B cell (primary cell): ENCODE measurements at regions not wholly inside any gene's neighbourhood (a gene's known extent, or its start where the extent isn't known, plus 50 kb on each side); places are given as distances from the start of the nearest gene placed in this dataset.

Source experiments
- ATAC-seq: fragments of 200-7000 bp; cut with Tn5 transposase; one replicate; pipeline ENCODE4 v1.10.0; 2021; ENCODE audit warnings: low read depth, mild to moderate bottlenecking, moderate number of reproducible peaks, moderate library complexity
- CTCF ChIA-PET: fragments of 350-600 bp; sonication (Branson Sonifier 250); formaldehyde crosslinking; loops from one replicate; lab custom pipeline; 2021; ENCODE audit warnings: antibody characterized with exemption, inconsistent platforms; lab: Charles Lee
- POLR2A ChIA-PET: fragments of 350-600 bp; sonication (Branson Sonifier 250); formaldehyde crosslinking; loops from one replicate; lab custom pipeline; 2021; ENCODE audit warnings: antibody characterized with exemption; lab: Charles Lee
- DNase-seq: peaks from one replicate; pipeline ENCODE4 v3.0.0; 2013
- H2AFZ ChIP-seq: 2 replicates; pipeline ENCODE4 v1.6.1; 2012; ENCODE audit warnings: mild to moderate bottlenecking, low read depth, low read length; ENCODE audit not compliant: insufficient read depth, poor library complexity, severe bottlenecking
- H3K27ac ChIP-seq, 2 donors: 1 replicate in 1 of 2; 2 replicates in 1 of 2; pipeline ENCODE4 v1.5.1; 2012 to 2013; ENCODE audit warnings: low read length in 2 of 2, mild to moderate bottlenecking in 2 of 2, moderate library complexity in 1 of 2
- H3K27me3 ChIP-seq, 4 experiments: fragments of 200-600 bp in 1 of 4; sonication (generic) in 1 of 4; replicated peaks in 1 of 4; 1 replicate in 2 of 4; 2 replicates in 2 of 4; pipeline versions ENCODE4 v1.6.1 to v1.7.0; 2013 to 2016; ENCODE audit warnings: low read length in 3 of 4, mild to moderate bottlenecking in 2 of 4, mixed read lengths in 1 of 4, moderate library complexity in 1 of 4; ENCODE audit not compliant: insufficient read depth in 4 of 4, control insufficient read depth in 3 of 4; ENCODE audit errors: control extremely low read depth in 1 of 4
- H3K36me3 ChIP-seq, 2 experiments: replicated peaks in 1 of 2; 1 replicate in 1 of 2; 2 replicates in 1 of 2; pipeline versions ENCODE4 v1.6.1 to v1.7.1; 2013; ENCODE audit warnings: low read length in 1 of 2; ENCODE audit not compliant: insufficient read depth in 2 of 2, control insufficient read depth in 1 of 2; ENCODE audit errors: control extremely low read depth in 1 of 2, extremely low read depth in 1 of 2
- H3K4me1 ChIP-seq, 2 donors: fragments of 200-600 bp in 1 of 2; sonication (generic) in 1 of 2; 1 replicate in 1 of 2; 2 replicates in 1 of 2; pipeline versions ENCODE4 v1.5.1 to v1.6.1; 2013 to 2017; ENCODE audit warnings: low read length in 2 of 2; ENCODE audit not compliant: control insufficient read depth in 2 of 2, insufficient read depth in 2 of 2
- H3K4me2 ChIP-seq: replicated peaks from 2 replicates; pipeline ENCODE3; 2012; ENCODE audit warnings: mild to moderate bottlenecking, low read depth, low read length; ENCODE audit not compliant: poor library complexity, severe bottlenecking
- H3K4me3 ChIP-seq, 5 experiments: fragments of 200-600 bp in 1 of 5; sonication (generic) in 1 of 5; 1 replicate in 3 of 5; 2 replicates in 2 of 5; pipeline versions ENCODE4 v1.5.1 to v1.7.0; 2011 to 2016; ENCODE audit warnings: low read length in 4 of 5, mild to moderate bottlenecking in 4 of 5, low read depth in 2 of 5, control low read depth in 1 of 5, moderate library complexity in 1 of 5; ENCODE audit not compliant: insufficient read depth in 1 of 5; ENCODE audit errors: control extremely low read depth in 1 of 5, extremely low read depth in 1 of 5
- H3K79me2 ChIP-seq: fragments of 200-600 bp; sonication (generic); one replicate; pipeline ENCODE4 v1.6.0; 2016; ENCODE audit warnings: low read length; ENCODE audit not compliant: control insufficient read depth, insufficient read depth
- H3K9ac ChIP-seq: fragments of 200-600 bp; sonication (generic); 2 replicates; pipeline ENCODE4 v1.6.1; 2017; ENCODE audit warnings: mild to moderate bottlenecking, low read length, moderate library complexity
- H3K9me3 ChIP-seq, 3 donors: one replicate each; pipeline versions ENCODE4 v1.6.1 to v1.7.1; 2013; ENCODE audit warnings: low read length in 2 of 3; ENCODE audit not compliant: control insufficient read depth in 2 of 3, insufficient read depth in 1 of 3; ENCODE audit errors: control extremely low read depth in 1 of 3
- H4K20me1 ChIP-seq: 2 replicates; pipeline ENCODE4 v1.6.0; 2012; ENCODE audit warnings: mild to moderate bottlenecking, low read length; ENCODE audit not compliant: insufficient read depth, control insufficient read depth, poor library complexity, severe bottlenecking
- H3K27ac Mint-ChIP-seq: one replicate; pipeline ENCODE4 v1.8.0; 2021; ENCODE audit warnings: mixed read lengths
- H3K27me3 Mint-ChIP-seq: one replicate; pipeline ENCODE4 v1.8.0; 2021; ENCODE audit warnings: mixed read lengths
- H3K4me1 Mint-ChIP-seq: one replicate; pipeline ENCODE4 v1.8.0; 2021; ENCODE audit warnings: mixed read lengths
- H3K4me3 Mint-ChIP-seq: one replicate; pipeline ENCODE4 v1.8.0; 2021; ENCODE audit warnings: mixed read lengths
- H3K9me3 Mint-ChIP-seq: one replicate; pipeline ENCODE4 v1.8.0; 2022; ENCODE audit warnings: mixed read lengths; ENCODE audit not compliant: insufficient read depth
- CTCF ChIP-seq: fragments of 200-600 bp; IDR thresholded peaks from one replicate; pipeline ENCODE4 v1.8.0; 2022; ENCODE audit warnings: antibody characterized with exemption, mild to moderate bottlenecking
- EZH2 ChIP-seq: IDR thresholded peaks from 2 replicates; pipeline ENCODE4 v1.6.1; 2012; ENCODE audit warnings: borderline replicate concordance, low read depth, mild to moderate bottlenecking, moderate library complexity, low read length; ENCODE audit not compliant: insufficient read depth, poor library complexity, severe bottlenecking
- WGBS: methylation state at CpG from one replicate; pipeline ENCODE4 v1.1.5; 2013; ENCODE audit warnings: missing lambda C conversion rate; ENCODE audit not compliant: insufficient coverage; 5-methylcytosine and 5-hydroxymethylcytosine counted together
- intact Hi-C: fragments of 100-400 bp; cut with micrococcal nuclease; formaldehyde crosslinking; loops from one replicate; pipeline ENCODE4 v1.10.0; 2022

GRCh38 chr15:91490211-91490610 lies 363.3 kb upstream of the SLCO3A1 start:
- H3K27ac ChIP-seq = no peak overlapping the region
- no peak overlapping the region for H3K4me2 ChIP-seq
- no peaks in the 10 kb centered on the region for H3K4me1 Mint-ChIP-seq
- DNase-seq (no peak), ATAC-seq (no peak)
- intact Hi-C loops = no loop called here
- H3K9me3 ChIP-seq = no peaks in the 10 kb centered on the region
- TF ChIP-seq EZH2 (no peak), CTCF (no peak)
- ChIA-PET CTCF (no interaction called here), POLR2A (no interaction called here)
- no peak overlapping the region for H2AFZ ChIP-seq
- no peak overlapping the region for H3K9ac ChIP-seq
- no peaks in the 10 kb centered on the region for H3K9me3 Mint-ChIP-seq
- H3K27ac Mint-ChIP-seq = no peak overlapping the region
- WGBS = no CpG with 5 or more reads among the region's 2 CpGs
- no peaks in the 10 kb centered on the region for H3K4me1 ChIP-seq
- H3K36me3 ChIP-seq = no peaks in the 10 kb centered on the region
- H4K20me1 ChIP-seq = no peaks in the 10 kb centered on the region
- no peak overlapping the region for H3K4me3 Mint-ChIP-seq
- no peaks in the 10 kb centered on the region for H3K79me2 ChIP-seq
- no peaks in the 10 kb centered on the region for H3K27me3 Mint-ChIP-seq
- H3K27me3 ChIP-seq = peaks cover 0 to 3% (median 0%) of the 10 kb centered on the region in 4 experiments
- no peak overlapping the region for H3K4me3 ChIP-seq

DNA sequence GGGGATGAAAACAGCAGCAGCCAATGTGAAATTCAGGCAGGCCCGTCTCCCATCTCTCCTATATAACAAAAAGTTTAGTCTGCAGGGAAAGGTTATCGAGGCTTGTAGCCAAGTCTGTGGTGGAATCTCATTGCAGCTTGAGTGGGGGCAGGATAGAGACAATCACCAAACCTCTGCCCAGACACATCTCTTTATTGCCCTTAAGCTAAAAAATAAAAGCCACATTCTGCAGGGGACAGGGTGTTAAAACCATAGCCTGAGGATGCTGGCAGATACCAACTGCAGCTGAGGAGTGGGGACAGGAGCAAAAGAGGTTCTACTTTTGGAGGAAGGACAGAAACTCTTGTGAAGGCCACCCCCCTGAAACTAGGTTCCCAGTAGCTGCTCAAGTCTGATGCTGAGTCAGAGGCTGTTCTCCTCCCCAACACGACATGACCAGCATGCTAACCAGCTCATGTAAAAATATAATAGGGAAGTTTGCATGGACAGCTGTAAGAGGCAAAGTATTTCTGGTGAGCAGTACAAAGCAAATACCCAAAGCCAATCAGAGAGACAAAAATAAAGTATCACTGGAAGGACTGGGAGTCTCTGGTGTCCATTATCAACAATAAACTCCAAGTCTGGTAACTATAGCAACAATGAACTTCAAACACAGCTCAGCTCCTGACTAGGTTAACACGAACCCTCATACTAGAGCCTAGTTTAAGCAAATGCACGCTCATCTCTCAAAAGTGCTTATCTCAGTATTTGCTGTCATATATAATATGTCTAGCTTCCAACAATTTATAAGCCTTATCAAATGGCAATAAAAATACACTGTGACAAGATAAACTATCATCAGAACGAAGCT lies 362.2 kb upstream of the SLCO3A1 start:
- H3K9me3 ChIP-seq = no peaks in the 10 kb centered on the region
- no peaks in the 10 kb centered on the region for H3K79me2 ChIP-seq
- no peak for ATAC-seq
- POLR2A ChIA-PET = no interaction called here
- TF ChIP-seq EZH2 = no peak
- TF ChIP-seq CTCF = no peak
- no peak overlapping the region for H3K27ac ChIP-seq
- WGBS = no CpG with 5 or more reads among the region's 6 CpGs
- Mint-ChIP-seq H3K4me3 (no peak overlapping the region), H3K4me1 (no peaks in the 10 kb centered on the region), H3K27ac (no peak overlapping the region), H3K27me3 (no peaks in the 10 kb centered on the region), H3K9me3 (no peaks in the 10 kb centered on the region)
- H3K36me3 ChIP-seq = no peaks in the 10 kb centered on the region
- no peak overlapping the region for H2AFZ ChIP-seq
- CTCF ChIA-PET = no interaction called here
- H3K4me1 ChIP-seq = no peaks in the 10 kb centered on the region
- peaks cover 0 to 3% (median 0%) of the 10 kb centered on the region in 4 experiments for H3K27me3 ChIP-seq
- H4K20me1 ChIP-seq = no peaks in the 10 kb centered on the region
- DNase-seq = no peak
- H3K4me2 ChIP-seq = no peak overlapping the region
- no peak overlapping the region for H3K9ac ChIP-seq
- intact Hi-C loops = no loop called here
- no peak overlapping the region for H3K4me3 ChIP-seq
